ENCODE measurements at regions not wholly inside any gene's neighbourhood (a gene's known extent, or its start where the extent isn't known, plus 50 kb on each side); places are given as distances from the start of the nearest gene placed in this dataset.

GRCh38 chrX:43605351-43605750 is 50.7 kb upstream of the MAOA start:
- Mint-ChIP-seq H3K27me3 (ENCODE audit: low read depth) (no peaks in the 10 kb centered on the region), H3K9me3 (ENCODE audit: low read depth) (peaks cover 31% of the 10 kb centered on the region), H3K36me3 (ENCODE audit: low read depth) (no peaks in the 10 kb centered on the region), H3K27ac (ENCODE audit: unreplicated experiment) (no peak overlapping the region), H3K4me3 (ENCODE audit: unreplicated experiment) (no peak overlapping the region), H3K4me1 (ENCODE audit: low read depth) (no peaks in the 10 kb centered on the region)
- no peak for TF ChIP-seq CTCF (IDR thresholded peaks at IDR 0.05)
- no peak for DNase-seq (ENCODE audit: low spot score)

Measured in chondrocyte (in vitro differentiated cells).